Cerebellar cortex (tissue), 1 donor: ENCODE measurements at regions not wholly inside any gene's neighbourhood (a gene's known extent, or its start where the extent isn't known, plus 50 kb on each side); places are given as distances from the start of the nearest gene placed in this dataset.

ENCODE experiments used
- DNase-seq: peaks from one replicate; pipeline ENCODE4 v3.0.0-alpha.2; 2015; ENCODE audit warnings: low spot score

DNA sequence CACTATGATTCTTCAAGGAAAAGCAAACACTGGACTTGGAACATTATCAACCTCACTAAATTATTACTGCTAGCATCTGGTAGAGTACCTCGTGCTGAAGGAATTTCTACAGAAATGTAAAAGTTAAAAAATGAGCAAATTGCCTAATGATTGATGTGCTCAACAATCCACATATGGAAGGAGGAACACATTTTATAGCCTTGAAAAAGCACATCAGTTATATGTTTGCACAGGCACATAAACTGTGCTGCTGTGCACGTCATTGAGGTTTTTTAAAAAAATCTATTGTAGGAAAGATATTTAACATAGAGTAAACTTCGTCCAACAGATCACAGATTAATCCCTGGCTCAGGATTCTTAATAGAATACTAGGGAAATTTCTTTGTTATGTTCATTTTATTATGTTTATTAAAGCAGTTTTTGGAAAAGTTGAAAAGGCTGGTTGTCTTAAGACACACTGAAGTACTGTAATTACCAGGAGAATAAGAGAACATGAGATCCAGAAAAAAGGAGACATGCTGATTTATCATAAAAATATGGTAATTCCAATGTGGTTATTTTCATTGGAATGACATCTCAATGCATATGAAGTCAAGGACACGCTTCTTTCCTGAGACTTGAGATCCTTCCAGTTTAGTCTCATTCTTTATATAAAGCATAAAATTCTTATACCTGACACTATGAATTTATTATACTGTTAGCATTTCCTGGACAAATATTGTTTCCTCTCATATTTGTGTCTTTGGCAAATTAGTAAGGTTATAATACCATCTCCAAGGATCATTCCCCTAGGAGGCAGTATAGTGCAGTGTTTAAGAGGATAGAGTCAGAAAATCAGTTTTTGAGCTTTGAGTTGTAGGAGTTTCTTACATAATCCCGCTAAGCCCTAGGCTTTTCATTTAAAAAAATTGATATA, 511.1 kb downstream of the TENT5A start:
- DNase-seq = no peak

DNA sequence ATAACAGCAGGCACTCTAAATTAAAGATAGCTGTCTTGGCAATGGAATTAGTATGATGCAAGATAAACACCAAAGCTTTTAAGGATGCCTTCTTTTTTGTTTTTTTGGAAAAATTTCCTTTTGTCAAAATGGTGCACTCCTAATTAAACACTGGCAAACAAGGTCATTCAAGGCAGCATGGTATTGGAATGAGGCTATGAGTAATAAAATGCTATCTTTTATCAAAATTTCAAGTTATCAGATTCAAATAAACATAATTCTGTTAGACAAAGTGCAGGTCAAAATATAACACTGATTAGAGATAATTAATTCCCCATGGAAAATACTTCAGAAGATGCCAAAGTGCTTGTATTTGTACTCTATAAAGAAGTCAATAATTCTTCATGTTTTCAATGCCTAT, 514.1 kb downstream of the TENT5A start:
- DNase-seq = no peak

GRCh38 chr6:81237226-81237625, 515.3 kb downstream of the TENT5A start:
- no peak for DNase-seq

DNA sequence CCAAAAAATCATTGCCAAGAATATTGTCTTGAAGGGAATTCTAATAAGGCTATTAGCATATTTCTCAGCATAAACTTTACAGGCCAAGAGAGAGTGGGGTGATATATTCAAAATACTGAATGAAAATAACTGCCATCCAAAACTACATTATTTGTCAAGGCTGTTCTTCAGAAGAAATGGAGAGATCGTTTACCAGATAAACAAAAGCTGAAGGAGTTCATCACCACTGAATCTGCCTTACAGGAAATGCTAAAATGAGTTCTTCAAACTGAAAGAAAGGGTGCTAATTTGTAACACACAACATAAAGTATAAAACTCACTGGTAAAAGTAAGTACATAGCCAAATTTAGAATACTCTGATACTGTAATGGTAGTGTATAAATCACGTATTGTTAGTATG, 517.0 kb downstream of the TENT5A start:
- DNase-seq = no peak

GRCh38 chr6:81233990-81234389, 518.5 kb downstream of the TENT5A start:
- DNase-seq = no peak

DNA sequence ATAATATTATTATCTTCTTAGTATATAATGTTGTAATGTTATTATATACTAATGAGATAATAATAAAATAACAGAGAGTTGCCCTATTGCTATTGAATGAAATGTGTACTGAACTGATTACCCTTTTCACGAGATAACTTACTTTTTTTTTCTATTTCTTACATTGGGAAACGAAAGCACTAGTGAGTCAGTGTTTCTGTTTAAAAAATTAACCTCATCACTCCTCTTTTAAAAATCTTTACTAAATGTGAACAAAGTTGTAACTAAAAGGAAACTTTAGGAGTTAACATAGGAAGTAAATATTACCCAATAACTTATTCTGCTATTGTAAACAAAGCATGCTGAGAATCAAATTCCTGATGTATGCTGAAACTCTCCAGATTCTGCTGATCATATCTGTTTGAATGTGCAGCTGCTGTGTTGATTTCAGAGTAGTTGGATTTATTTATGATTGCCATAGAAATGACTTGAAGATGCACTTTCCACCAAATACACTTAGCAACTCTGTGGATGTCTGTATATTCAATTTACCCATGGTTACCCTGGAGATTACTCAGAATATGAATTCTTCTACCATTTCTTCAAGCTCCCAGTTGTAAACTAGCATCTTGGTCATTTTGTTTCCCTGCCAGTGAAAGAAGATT, 523.4 kb downstream of the TENT5A start:
- no peak for DNase-seq

- DNase-seq = no peak
These were observed 525.5 kb downstream of the TENT5A start for GRCh38 chr6:81226957-81227356.

GRCh38 chr6:81216668-81217067, 535.8 kb downstream of the TENT5A start:
- no peak for DNase-seq

- no peak for DNase-seq
These were observed 537.4 kb downstream of the TENT5A start for GRCh38 chr6:81215092-81215432.

- DNase-seq = no peak
These were observed 537.9 kb downstream of the TENT5A start for GRCh38 chr6:81214414-81215091.

GRCh38 chr6:81204731-81205130, 547.8 kb downstream of the TENT5A start:
- DNase-seq = no peak

- no peak for DNase-seq
These were observed 558.1 kb downstream of the TENT5A start for GRCh38 chr6:81194374-81194773.

- no peak for DNase-seq
These were observed 580.3 kb downstream of the TENT5A start for GRCh38 chr6:81172056-81172740.

DNA sequence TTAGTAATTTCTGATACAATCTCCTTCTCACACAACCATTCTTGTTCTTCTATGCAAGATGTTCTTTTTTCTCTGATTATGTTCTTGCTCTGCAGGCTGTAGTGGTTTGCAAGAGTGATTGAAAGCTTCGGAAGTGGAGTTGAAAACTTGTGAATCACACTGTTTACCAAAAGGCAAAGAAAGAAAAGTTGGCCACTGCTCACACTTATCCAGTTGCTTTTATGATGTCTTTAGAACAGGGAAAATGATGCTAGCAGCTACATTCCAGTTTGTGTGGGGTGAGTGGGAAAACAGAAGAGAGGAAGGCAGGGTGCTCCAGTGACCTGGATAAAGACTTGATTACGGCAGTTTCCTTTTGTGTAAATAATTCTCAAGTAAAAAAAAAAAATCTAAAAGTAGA, 583.3 kb downstream of the TENT5A start:
- no peak for DNase-seq

DNA sequence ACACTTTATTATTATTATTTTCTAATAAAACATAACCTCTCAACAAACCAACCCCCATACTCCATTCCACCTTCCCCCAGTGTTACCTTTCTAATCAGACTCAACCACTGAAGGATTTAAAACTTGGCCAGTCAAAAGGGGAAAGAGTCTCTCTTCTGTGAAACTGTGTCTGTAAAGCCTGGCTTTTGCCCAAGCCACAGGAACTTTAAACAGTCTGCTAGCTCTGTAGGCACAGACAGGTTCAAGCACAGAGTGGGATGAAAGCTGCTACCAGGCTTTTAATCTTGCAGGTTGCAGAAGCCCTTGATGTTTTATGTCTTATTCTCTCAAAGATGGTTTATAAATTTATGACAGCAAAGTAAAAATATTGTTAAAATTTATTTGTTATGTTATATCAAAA, 585.7 kb downstream of the TENT5A start:
- DNase-seq = no peak

GRCh38 chr6:81158956-81159355, 593.5 kb downstream of the TENT5A start:
- no peak for DNase-seq

- DNase-seq = no peak
These were observed 603.7 kb downstream of the TENT5A start for GRCh38 chr6:81148751-81149150.

DNA sequence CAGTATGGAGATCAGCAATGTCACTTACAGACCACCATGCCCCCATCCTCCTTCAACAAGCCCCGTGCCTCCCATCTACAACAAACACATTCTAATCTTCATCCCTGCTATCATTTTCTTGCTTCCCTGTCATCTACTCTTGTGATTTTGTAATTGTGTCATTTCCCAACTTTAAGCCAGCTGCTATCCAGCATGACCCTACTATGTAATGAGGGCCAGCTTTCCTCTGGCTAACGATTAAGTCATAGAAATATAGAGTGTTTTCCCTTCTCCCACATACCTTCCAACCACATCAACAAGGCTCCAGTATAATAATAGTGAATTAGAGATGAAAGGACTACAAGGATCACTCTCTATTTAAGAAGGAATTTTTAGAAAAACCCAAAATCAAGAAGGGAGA, 607.0 kb downstream of the TENT5A start:
- DNase-seq = no peak

GRCh38 chr6:81144346-81144745, 608.1 kb downstream of the TENT5A start:
- DNase-seq = no peak

DNA sequence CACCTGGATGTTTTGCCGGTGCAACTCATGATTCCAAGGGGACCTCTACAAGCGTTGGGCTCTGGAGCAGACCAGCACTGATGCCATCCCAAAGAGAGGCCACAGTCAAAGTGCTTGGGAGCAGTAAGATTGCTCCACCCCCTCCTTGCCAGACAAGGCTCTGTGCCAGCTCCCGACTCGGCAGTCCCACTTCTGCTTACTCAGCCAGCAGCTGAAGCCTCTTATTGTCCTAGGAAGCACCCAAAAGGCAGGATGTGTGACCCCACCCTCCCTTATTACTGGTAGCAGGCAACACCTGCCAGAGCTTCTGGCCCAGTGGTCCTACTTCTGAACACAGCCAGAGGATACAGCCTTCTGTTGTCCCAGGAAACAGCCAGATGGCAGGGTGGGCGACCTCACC, 614.2 kb downstream of the TENT5A start:
- DNase-seq = no peak

DNA sequence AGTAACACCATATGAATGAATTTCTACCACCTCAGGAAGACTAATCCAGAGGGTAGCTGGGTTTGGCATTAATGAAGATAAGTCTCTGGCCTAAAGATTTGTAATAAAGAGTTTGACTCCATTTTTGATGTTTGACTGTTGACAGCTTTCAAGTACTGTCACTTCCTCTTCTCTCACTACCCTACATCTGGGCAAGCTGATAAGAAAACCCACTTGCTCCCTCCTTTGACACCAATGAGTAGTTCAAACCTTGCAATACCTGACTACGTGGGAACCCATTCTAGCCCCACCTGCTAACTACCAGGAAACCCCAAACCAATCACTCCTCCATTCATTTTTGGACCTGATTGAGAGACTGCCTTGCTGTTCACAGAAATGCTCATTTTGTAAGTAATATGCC, 621.5 kb downstream of the TENT5A start:
- no peak for DNase-seq

DNA sequence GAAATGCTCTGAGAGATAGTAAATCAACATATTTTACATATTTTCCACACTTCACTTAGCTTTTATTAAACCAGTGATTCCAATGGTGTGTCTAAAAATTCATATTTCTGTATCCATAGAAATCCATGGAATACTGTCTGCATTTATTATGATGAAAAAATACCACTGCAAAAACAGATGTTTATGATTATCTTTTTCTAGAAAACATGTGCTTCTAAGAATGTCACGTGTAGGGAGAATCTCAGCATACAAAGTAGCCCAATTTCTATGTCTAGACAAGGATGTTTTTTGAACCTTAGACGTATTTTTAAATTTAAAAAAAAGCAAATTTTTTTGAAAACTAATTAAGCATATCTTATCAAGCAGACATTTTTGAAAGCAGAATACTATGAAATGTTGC, 622.4 kb downstream of the TENT5A start:
- DNase-seq = no peak

- no peak for DNase-seq
These were observed 623.8 kb downstream of the TENT5A start for GRCh38 chr6:81128671-81129070.
